ENCODE measurements at regions not wholly inside any gene's neighbourhood (a gene's known extent, or its start where the extent isn't known, plus 50 kb on each side); places are given as distances from the start of the nearest gene placed in this dataset.
"Not testable (repeated sequence)": the region's sequence is repeated elsewhere in the genome, so short reads cannot be mapped to it uniquely, and the experiment has no call there.

DNA sequence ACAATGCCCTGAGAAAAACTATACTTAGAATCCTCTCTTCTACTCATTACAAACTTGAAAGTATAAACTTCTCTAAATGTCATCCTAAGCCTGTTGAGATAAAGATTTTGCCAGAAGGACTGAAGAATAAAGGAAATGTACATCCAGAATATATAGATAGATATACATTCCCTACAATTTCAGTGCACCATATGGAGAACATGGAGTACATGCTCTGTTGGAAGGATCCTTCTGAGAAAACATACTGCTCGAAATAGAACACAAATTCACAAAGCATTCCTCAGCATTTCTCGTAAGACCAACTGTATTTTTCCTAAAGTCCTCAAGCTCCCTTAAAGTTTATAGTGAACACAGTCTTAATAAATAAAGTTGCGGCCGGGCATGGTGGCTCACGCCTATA lies 69.7 kb upstream of the RASA1 start:
- DNase-seq (ENCODE audit: low read depth) = no peak

GRCh38 chr5:87199246-87199645 lies 68.4 kb upstream of the RASA1 start:
- not testable (repeated sequence) for DNase-seq (ENCODE audit: low read depth)

DNA sequence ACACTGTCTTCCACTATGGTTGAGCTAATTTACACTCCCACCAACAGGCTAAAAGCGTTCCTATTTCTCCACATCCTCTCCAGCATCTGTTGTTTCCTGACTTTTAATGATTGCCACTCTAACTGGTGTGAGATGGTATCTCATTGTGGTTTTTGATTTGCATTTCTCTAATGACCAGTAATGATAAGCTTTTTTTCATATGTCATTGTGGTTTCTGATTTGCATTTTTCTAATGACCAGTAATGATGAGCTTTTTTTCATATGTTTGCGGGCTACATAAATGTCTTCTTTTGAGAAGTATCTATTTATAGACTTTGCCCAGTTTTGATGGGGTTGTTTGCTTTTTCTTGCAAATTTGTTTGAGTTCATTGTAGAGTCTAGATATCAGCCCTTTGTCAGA lies 68.0 kb upstream of the RASA1 start:
- DNase-seq (ENCODE audit: low read depth) = not testable (repeated sequence)

GRCh38 chr5:87210076-87210475 lies 57.6 kb upstream of the RASA1 start:
- DNase-seq (ENCODE audit: low read depth) = no peak

- DNase-seq (ENCODE audit: low read depth) = no peak
Measured at GRCh38 chr5:87210743-87211142, 56.9 kb upstream of the RASA1 start.

DNA sequence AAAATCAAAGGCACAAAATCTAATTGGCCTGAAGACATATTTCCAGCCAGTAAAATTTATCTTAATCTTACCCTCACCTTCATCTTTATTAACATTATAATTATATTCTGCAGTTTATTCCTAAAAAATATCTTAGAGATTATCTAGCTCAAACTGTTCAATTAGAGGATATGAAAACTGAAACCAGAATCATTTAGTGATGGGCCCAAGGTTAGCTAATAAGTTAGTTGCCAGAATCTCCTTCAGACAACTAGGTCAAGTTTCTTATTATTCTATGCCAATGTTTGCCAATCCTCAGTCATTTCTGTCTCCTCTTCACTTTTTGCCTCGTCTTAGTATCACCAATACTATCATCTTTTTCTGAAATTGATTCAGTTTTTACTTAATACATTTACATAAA lies 56.0 kb upstream of the RASA1 start:
- DNase-seq (ENCODE audit: low read depth) = no peak

DNA sequence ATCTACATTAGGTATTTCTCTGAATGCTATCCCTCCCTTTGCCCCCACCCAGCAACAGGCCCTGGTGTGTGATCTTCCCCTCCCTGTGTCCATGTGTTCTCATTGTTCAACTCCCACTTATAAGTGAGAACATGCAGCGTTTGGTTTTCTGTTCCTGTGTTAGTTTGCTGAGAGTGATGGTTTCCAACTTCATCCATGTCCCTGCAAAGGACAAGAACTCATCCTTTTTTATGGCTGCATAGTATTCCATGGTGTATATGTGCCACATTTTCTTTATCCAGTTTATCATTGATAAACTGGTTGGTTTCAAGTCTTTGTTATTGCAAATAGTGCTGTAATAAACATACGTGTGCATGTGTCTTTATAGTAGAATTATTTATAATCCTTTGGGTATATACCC lies 55.5 kb upstream of the RASA1 start:
- DNase-seq (ENCODE audit: low read depth) = not testable (repeated sequence)

- DNase-seq (ENCODE audit: low read depth) = not testable (repeated sequence)
Measured at GRCh38 chr5:87217480-87217879, 50.2 kb upstream of the RASA1 start.

Measured in T follicular helper cell (primary cell).